ENCODE measurements at regions not wholly inside any gene's neighbourhood (a gene's known extent, or its start where the extent isn't known, plus 50 kb on each side); places are given as distances from the start of the nearest gene placed in this dataset.
A peak's percentile ranks its signal among the peaks of the same experiment; 100 is the strongest.

- intact Hi-C loops (cut with micrococcal nuclease) = no loop called here
- Histone ChIP-seq H3K36me3 (ENCODE audit: control insufficient read depth in 1 of 2, insufficient read depth in 2 of 2, low read length in 2 of 2) (no peaks in the 10 kb centered on the region), H4K20me1 (ENCODE audit: insufficient read depth) (no peaks in the 10 kb centered on the region), H3K9me3 (ENCODE audit: control insufficient read depth in 1 of 2, insufficient read depth in 1 of 2, low read depth in 1 of 2, low read length in 2 of 2) (no peaks in the 10 kb centered on the region), H3K79me2 (ENCODE audit: insufficient read depth, low read length) (no peaks in the 10 kb centered on the region), H3K27me3 (ENCODE audit: insufficient read depth, low read length) (no peaks in the 10 kb centered on the region), H3K9ac (ENCODE audit: low read length) (no peak overlapping the region), H3K27ac (ENCODE audit: low read depth, low read length) (no peak overlapping the region), H3K4me3 (replicated peaks in 1 of 2; ENCODE audit: low read depth in 1 of 2, low read length in 2 of 2) (no peak overlapping the region), H3K4me2 (ENCODE audit: low read length) (no peak overlapping the region), H3K4me1 (ENCODE audit: control insufficient read depth in 1 of 2, insufficient read depth in 2 of 2, low read length in 2 of 2) (peaks cover 2 to 15% of the 10 kb centered on the region in 2 experiments; a peak in 1 of 4 replicates), H2AFZ (ENCODE audit: low read depth, low read length, poor library complexity, severe bottlenecking) (no peak overlapping the region), H3K9me2 (ENCODE audit: insufficient read depth) (no peaks in the 10 kb centered on the region)
- POLR2A ChIA-PET = no interaction called here
- CTCF ChIA-PET = no interaction called here
- no peak for TF ChIP-seq TCF7L2 (IDR thresholded peaks at IDR 0.05; ENCODE audit: borderline replicate concordance, extremely low read depth, insufficient read depth, insufficient read length)
- 0 out of 2 replicates have a peak, but pooled peaks have one; percentile 14 for TF ChIP-seq SP1 (IDR thresholded peaks at IDR 0.05; ENCODE audit: low read depth)
- RAD21 ChIA-PET (ENCODE audit: low non-redundant PET in 1 of 2, low total read pairs in 2 of 2, uncharacterized antibody in 2 of 2, unreplicated experiment in 2 of 2) = no interaction called here
- no TSS peak for BruUV-seq (replicated peaks)
- DNase-seq (ENCODE audit: low read depth, low spot score) (no peak), ATAC-seq (peak; percentile 62)
Measured at GRCh38 chr10:121240011-121240410, 358.2 kb downstream of the FGFR2 start.

GRCh38 chr10:121240556-121240955 lies 357.7 kb downstream of the FGFR2 start:
- Histone ChIP-seq H3K79me2 (ENCODE audit: insufficient read depth, low read length) (no peaks in the 10 kb centered on the region), H2AFZ (ENCODE audit: low read depth, low read length, poor library complexity, severe bottlenecking) (no peak overlapping the region), H3K9ac (ENCODE audit: low read length) (no peak overlapping the region), H3K27ac (ENCODE audit: low read depth, low read length) (no peak overlapping the region), H3K9me2 (ENCODE audit: insufficient read depth) (no peaks in the 10 kb centered on the region), H3K4me3 (replicated peaks in 1 of 2; ENCODE audit: low read depth in 1 of 2, low read length in 2 of 2) (no peak overlapping the region), H3K9me3 (ENCODE audit: control insufficient read depth in 1 of 2, insufficient read depth in 1 of 2, low read depth in 1 of 2, low read length in 2 of 2) (no peaks in the 10 kb centered on the region), H3K4me2 (ENCODE audit: low read length) (no peak overlapping the region), H3K36me3 (ENCODE audit: control insufficient read depth in 1 of 2, insufficient read depth in 2 of 2, low read length in 2 of 2) (no peaks in the 10 kb centered on the region), H3K4me1 (ENCODE audit: control insufficient read depth in 1 of 2, insufficient read depth in 2 of 2, low read length in 2 of 2) (peaks cover 2 to 15% of the 10 kb centered on the region in 2 experiments; a peak in 1 of 4 replicates), H4K20me1 (ENCODE audit: insufficient read depth) (no peaks in the 10 kb centered on the region), H3K27me3 (ENCODE audit: insufficient read depth, low read length) (no peaks in the 10 kb centered on the region)
- no peak for DNase-seq (ENCODE audit: low read depth, low spot score)
- ATAC-seq = no peak
- intact Hi-C loops (cut with micrococcal nuclease) = no loop called here
- RAD21 ChIA-PET (ENCODE audit: low non-redundant PET in 1 of 2, low total read pairs in 2 of 2, uncharacterized antibody in 2 of 2, unreplicated experiment in 2 of 2) = no interaction called here
- POLR2A ChIA-PET = no interaction called here
- BruUV-seq (replicated peaks) = no TSS peak
- CTCF ChIA-PET = no interaction called here
- TF ChIP-seq YY1 (IDR thresholded peaks at IDR 0.05; ENCODE audit: extremely low read depth, insufficient replicate concordance, low read depth, low read length) (no peak), ELF1 (IDR thresholded peaks at IDR 0.05; ENCODE audit: borderline replicate concordance, low read depth) (no peak), FOSL1 (IDR thresholded peaks at IDR 0.05; ENCODE audit: low read depth) (no peak), ATF3 (IDR thresholded peaks at IDR 0.05) (no peak), REST (IDR thresholded peaks at IDR 0.05; ENCODE audit: low read depth) (no peak), EGR1 (IDR thresholded peaks at IDR 0.05; ENCODE audit: low read depth) (no peak), POLR2AphosphoS5 (IDR thresholded peaks at IDR 0.05; ENCODE audit: low read depth, low read length) (no peak), CBX3 (IDR thresholded peaks at IDR 0.05; ENCODE audit: low read depth) (no peak), ZNF274 (IDR thresholded peaks at IDR 0.05; ENCODE audit: low read depth, low read length) (no peak)
- TF ChIP-seq, protein P1, sequence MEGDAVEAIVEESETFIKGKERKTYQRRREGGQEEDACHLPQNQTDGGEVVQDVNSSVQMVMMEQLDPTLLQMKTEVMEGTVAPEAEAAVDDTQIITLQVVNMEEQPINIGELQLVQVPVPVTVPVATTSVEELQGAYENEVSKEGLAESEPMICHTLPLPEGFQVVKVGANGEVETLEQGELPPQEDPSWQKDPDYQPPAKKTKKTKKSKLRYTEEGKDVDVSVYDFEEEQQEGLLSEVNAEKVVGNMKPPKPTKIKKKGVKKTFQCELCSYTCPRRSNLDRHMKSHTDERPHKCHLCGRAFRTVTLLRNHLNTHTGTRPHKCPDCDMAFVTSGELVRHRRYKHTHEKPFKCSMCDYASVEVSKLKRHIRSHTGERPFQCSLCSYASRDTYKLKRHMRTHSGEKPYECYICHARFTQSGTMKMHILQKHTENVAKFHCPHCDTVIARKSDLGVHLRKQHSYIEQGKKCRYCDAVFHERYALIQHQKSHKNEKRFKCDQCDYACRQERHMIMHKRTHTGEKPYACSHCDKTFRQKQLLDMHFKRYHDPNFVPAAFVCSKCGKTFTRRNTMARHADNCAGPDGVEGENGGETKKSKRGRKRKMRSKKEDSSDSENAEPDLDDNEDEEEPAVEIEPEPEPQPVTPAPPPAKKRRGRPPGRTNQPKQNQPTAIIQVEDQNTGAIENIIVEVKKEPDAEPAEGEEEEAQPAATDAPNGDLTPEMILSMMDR (IDR thresholded peaks at IDR 0.05 in 2 of 3, conservative IDR thresholded peaks at IDR 0.05 in 1 of 3; ENCODE audit: borderline replicate concordance in 1 of 3, insufficient read depth in 1 of 3, low read depth in 2 of 3, low read length in 2 of 3) = no peak
